Mammary epithelial cell (primary cell): ENCODE measurements at regions not wholly inside any gene's neighbourhood (a gene's known extent, or its start where the extent isn't known, plus 50 kb on each side); places are given as distances from the start of the nearest gene placed in this dataset.

Experiments used
- EZH2 ChIP-seq: IDR thresholded peaks from 2 replicates; pipeline ENCODE4 v1.6.1; 2012; ENCODE audit warnings: low read length, inconsistent platforms, borderline replicate concordance
- TF ChIP-seq, protein P1 (sequence below), 2 donors: IDR thresholded peaks in 1 of 2; conservative IDR thresholded peaks in 1 of 2; 2 replicates each; pipeline ENCODE4 v1.5.1; 2011 to 2012; ENCODE audit warnings: inconsistent platforms in 2 of 2, low read length in 2 of 2, mild to moderate bottlenecking in 2 of 2, control low read depth in 1 of 2, low read depth in 1 of 2; ENCODE audit not compliant: insufficient read depth in 1 of 2; ENCODE audit errors: extremely low read depth in 1 of 2

DNA sequence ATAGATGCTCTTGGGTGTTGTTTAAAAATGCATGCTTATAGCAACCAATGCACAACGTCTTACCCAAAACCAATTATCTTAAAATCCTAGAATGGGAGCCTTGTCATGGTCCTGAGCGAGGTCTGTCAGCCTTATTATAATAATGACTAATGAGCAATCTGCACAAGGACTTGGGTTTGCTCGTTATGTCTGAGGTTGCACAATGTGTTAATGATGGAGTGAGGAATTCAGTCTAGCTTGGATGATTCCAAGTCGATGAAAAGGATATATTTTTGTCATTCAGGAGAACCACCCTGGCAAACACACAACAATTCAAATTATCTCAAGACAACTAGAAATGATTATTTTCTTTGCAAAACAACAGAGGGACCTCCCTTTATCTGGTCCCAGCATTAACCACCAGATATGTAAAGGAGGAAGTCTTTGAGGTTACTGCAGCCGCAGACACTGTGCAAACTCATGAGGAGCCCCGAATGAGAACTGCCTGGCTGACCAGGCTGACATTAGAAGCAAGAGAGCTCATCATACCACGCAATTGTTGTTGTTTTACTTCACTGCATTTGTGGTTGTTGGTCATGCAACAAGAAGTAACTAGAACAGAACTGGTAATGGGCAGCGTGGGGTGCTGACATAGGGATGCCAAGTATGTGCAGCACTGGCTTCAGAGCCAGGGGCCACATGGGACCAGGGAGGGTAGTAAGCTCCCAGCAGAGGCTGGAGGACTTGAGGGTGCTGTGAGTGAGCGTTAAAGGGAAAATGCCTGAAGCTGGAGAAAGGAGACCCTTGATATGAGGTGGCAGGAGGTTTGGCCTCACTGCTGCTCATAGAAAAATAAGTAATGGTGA, 488.3 kb downstream of the CDH26 start:
- TF ChIP-seq, protein P1, sequence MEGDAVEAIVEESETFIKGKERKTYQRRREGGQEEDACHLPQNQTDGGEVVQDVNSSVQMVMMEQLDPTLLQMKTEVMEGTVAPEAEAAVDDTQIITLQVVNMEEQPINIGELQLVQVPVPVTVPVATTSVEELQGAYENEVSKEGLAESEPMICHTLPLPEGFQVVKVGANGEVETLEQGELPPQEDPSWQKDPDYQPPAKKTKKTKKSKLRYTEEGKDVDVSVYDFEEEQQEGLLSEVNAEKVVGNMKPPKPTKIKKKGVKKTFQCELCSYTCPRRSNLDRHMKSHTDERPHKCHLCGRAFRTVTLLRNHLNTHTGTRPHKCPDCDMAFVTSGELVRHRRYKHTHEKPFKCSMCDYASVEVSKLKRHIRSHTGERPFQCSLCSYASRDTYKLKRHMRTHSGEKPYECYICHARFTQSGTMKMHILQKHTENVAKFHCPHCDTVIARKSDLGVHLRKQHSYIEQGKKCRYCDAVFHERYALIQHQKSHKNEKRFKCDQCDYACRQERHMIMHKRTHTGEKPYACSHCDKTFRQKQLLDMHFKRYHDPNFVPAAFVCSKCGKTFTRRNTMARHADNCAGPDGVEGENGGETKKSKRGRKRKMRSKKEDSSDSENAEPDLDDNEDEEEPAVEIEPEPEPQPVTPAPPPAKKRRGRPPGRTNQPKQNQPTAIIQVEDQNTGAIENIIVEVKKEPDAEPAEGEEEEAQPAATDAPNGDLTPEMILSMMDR (conservative IDR thresholded peaks at IDR 0.05 in 1 of 2, IDR thresholded peaks at IDR 0.05 in 1 of 2; ENCODE audit: extremely low read depth in 1 of 2, insufficient read depth in 1 of 2, low read depth in 1 of 2, low read length in 2 of 2): no peak
- no peak for TF ChIP-seq EZH2
